Endothelial cell of umbilical vein (primary cell): ENCODE measurements at regions not wholly inside any gene's neighbourhood (a gene's known extent, or its start where the extent isn't known, plus 50 kb on each side); places are given as distances from the start of the nearest gene placed in this dataset.

Experiments used
- CTCF ChIP-seq, 2 donors: IDR thresholded peaks; 1 replicate in 1 of 2; 2 replicates in 1 of 2; pipeline ENCODE4 v1.5.1; 2011; ENCODE audit warnings: low read length in 2 of 2, mild to moderate bottlenecking in 2 of 2, moderate library complexity in 2 of 2, control low read depth in 1 of 2, inconsistent platforms in 1 of 2, low read depth in 1 of 2; ENCODE audit not compliant: insufficient read depth in 1 of 2; ENCODE audit errors: extremely low read depth in 1 of 2
- EZH2 ChIP-seq: IDR thresholded peaks from 2 replicates; pipeline ENCODE4 v1.6.1; 2012; ENCODE audit warnings: borderline replicate concordance, low read depth, mild to moderate bottlenecking, moderate library complexity, low read length, inconsistent platforms; ENCODE audit not compliant: severe bottlenecking

- TF ChIP-seq CTCF (IDR thresholded peaks at IDR 0.05; ENCODE audit: extremely low read depth in 1 of 2, insufficient read depth in 1 of 2, low read depth in 1 of 2, low read length in 2 of 2) (no peak), EZH2 (no peak)
Measured at GRCh38 chr1:224851848-224852261, 77.6 kb upstream of the DNAH14 start.
